ENCODE measurements at regions not wholly inside any gene's neighbourhood (a gene's known extent, or its start where the extent isn't known, plus 50 kb on each side); places are given as distances from the start of the nearest gene placed in this dataset.

DNA sequence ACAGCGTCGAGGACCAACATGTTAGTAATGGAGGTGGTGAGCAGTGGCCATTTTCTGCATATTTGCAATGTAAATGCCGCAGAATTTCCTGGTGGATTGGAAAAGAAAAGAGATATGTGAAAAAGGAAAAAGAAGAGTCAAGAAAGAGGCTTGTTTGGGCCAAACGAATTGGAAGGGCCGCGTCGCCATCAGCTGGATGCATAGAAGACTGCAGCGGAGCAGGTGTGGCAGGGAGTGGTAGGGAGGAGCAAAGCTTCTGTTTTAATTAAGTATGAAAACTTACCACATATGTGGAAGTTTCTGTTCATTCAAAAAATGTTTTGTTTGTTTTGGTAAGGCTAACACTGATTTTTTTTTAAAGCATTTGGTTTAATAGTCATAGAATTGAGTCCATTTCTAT, 690.7 kb downstream of the NCAM2 start:
- H3K4me1 Mint-ChIP-seq: no peaks in the 10 kb centered on the region

DNA sequence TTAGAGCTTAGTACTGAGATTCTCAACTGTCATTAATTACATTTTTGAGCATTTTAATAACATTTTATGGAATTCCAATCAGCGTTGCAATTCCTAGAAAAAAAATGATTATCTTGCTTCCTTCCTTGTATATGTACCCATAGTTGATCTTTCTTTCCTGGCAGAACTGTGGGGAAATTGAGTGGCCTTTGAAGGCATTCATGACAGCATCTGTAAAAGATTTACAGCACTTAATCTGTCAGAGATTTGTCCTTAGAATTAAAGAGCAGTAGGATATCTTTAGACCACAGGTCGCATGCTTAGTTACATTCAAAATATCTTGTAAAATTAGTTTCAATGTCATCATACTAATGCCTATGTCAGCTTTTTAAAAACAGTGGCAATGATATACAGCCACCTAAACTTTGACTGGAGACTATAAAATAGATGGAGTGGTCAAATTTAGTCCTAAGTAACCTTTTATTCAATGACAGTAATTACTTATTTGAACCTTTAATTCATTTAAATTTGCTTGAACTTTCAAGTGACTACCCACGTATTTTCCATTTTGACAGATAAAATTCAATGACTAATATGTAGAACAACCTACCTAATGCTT, 692.0 kb downstream of the NCAM2 start:
- Mint-ChIP-seq H3K4me1 (no peaks in the 10 kb centered on the region), H3K36me3 (no peaks in the 10 kb centered on the region), H3K4me3 (no peak overlapping the region), H3K27ac (no peak overlapping the region), H3K9me3 (peaks cover 9% of the 10 kb centered on the region)
- no peak for ATAC-seq
- DNase-seq (ENCODE audit: low spot score in 2 of 2): no peak

More for the DNA sequence above, 690.7 kb downstream of the NCAM2 start:
- Mint-ChIP-seq H3K36me3 (no peaks in the 10 kb centered on the region), H3K27ac (no peak overlapping the region), H3K4me3 (no peak overlapping the region), H3K9me3 (peaks cover 10% of the 10 kb centered on the region)
- ATAC-seq: no peak
- no peak for DNase-seq (ENCODE audit: low spot score in 2 of 2)

DNA sequence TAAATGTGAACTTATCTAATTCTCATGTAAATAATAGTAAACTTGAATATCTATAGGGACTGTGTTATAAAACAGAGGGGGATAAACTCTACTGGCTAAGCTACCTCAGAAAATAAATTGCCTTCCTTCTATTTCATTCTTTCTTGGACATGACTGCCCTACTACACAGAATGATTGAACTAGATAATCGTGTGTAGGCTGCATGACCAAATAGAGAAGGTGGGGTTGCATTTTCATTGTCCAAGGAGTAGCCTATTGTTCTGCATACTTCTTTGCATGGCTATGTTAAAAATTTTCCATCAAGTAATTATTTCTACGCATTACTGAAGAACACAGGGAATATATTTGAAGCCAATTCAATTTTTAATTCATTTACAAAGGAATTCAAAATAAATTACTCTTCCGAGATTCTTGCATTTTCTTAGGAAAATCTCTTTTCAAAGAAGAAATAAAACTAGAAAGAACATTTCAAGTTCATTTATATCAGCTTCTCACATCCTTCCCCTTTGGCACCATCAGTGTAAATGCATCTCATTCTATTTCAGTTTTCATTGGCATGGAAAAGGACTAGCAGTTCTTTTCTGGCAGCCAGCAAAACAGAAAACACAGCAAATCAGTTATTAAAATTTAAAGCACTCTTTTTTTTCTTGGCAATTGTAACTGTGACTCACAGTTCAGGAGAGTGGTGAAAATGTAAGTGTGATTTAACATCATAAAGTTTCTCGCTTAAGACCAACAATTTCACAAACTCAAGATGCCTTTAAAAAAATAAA, 714.7 kb downstream of the NCAM2 start:
- ATAC-seq (no peak), DNase-seq (ENCODE audit: low spot score in 2 of 2) (no peak)
- Mint-ChIP-seq H3K27ac (no peak overlapping the region), H3K4me3 (no peak overlapping the region), H3K36me3 (no peaks in the 10 kb centered on the region), H3K9me3 (peaks cover 16% of the 10 kb centered on the region), H3K4me1 (no peaks in the 10 kb centered on the region)

DNA sequence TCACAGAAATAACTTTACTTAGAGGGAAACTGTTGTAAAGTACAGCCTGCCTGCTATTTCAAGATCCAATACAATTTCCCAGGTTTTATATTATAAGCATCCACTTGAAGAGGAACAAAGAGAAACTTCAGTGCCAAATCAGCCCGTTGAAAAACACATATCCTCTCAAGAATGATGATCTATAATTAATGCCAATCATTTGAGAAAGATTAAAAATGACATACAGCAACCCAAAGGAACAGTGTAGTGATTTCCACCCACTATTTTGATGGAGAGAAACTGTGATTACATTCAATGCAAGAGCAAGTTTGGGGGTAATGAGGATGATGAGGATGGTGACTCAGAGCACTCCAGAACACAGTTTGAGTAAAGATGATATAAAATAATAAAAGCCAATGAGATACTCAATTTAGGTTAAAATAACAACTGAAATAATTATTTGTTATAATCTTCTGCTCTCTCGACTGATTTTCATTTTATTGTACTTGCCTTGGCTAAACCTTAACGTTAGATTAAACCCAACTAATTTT, 715.5 kb downstream of the NCAM2 start:
- DNase-seq (ENCODE audit: low spot score in 2 of 2): no peak
- Mint-ChIP-seq H3K9me3 (peaks cover 12% of the 10 kb centered on the region), H3K27ac (no peak overlapping the region), H3K36me3 (no peaks in the 10 kb centered on the region), H3K4me1 (no peaks in the 10 kb centered on the region), H3K4me3 (no peak overlapping the region)
- no peak for ATAC-seq

DNA sequence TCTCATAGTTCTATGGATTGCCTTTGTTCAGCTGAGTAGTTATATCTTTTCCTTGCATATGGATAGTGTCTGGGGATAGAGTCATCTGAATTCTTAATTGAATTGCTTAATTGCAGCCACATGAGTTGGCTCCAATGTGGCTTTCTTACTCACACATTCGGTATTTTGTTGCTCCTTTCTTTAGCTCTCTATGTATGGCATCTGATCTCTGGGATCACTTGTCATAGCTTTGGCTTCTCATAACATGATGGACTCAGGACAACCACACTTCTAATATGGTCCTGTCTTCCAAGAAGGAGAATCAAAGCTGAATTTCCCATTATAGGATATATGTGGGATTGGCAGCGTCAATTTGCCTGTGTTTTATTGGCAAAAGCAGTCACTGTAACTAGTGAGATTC, 716.2 kb downstream of the NCAM2 start:
- Mint-ChIP-seq H3K36me3 (no peaks in the 10 kb centered on the region), H3K4me3 (no peak overlapping the region), H3K4me1 (no peaks in the 10 kb centered on the region), H3K27ac (no peak overlapping the region), H3K9me3 (peaks cover 15% of the 10 kb centered on the region)
- ATAC-seq (no peak), DNase-seq (ENCODE audit: low spot score in 2 of 2) (no peak)

DNA sequence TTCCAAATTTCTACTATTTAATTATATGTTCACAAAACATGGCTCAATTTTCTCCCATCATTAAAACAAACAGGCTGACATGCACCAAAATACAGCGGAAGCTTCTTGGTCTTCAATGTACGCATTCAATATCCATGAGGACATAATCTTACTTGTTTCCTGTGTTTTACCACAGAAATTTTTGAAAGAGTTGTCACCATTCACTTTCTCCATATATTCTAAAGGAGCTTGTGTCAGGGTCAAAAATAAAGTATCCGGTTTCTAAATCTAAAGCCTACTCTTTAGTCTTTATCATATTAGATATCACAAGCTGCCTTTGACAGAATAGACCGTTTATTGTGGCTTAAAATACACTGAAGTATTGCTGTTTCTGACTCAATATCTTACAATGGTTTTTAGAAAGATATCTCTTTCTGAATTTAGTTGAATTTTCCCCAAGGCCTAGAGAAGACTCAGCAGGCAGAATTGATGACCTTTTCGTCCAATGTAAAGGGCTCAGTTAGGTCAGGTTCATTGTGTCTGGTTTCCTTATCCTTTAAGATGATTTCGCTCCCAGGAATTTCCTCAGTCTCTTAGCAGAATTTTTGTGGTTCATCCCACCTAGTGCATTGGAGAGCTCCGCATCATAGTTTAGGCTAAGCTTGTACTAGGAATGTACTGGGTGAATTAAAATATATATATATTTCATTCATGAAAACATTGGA, 717.2 kb downstream of the NCAM2 start:
- Mint-ChIP-seq H3K27ac (no peak overlapping the region), H3K9me3 (peaks cover 15% of the 10 kb centered on the region), H3K36me3 (no peaks in the 10 kb centered on the region), H3K4me1 (no peaks in the 10 kb centered on the region), H3K4me3 (no peak overlapping the region)
- ATAC-seq (no peak), DNase-seq (ENCODE audit: low spot score in 2 of 2) (no peak)

DNA sequence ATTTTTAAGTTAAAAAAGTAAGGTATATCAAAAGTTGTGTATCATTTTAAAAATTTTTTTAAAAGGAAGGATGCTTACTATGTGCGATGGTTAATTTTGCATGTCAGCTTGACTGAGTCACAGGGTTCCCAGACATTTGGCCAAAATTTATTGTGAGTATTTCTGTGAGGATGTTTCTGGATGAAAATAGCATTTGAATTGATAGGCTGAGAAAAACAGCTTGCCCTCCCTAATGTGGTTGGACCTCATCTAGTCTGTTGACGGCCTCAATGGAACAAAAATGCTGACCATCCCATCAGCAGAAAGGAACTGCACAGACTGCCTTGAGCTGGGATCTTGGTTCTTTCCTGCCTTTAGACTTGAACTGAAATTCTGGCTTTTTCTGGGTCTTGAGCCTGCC, 724.5 kb downstream of the NCAM2 start:
- Mint-ChIP-seq H3K4me1 (no peaks in the 10 kb centered on the region), H3K9me3 (peaks cover 21% of the 10 kb centered on the region), H3K36me3 (no peaks in the 10 kb centered on the region), H3K4me3 (no peak overlapping the region), H3K27ac (no peak overlapping the region)
- ATAC-seq (no peak), DNase-seq (ENCODE audit: low spot score in 2 of 2) (no peak)

DNA sequence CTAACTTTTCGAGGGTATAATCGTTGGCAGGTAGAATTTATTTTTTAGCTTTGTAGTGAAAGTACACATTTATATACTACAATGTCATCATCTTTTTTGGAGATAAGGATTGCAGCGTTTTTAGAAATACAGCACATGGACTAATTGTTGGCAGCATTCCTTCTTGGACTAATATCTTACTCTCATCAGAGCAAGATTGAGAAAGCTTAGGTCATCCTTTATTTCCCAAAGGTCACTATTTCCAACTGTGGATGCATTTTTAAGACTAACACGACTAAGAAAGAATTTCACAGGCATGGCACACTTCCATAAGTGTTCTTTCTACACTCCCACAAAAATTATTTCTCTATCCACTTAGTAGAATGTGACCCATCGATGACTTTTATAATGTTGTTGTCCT, 732.3 kb downstream of the NCAM2 start:
- H3K4me1 Mint-ChIP-seq: no peaks in the 10 kb centered on the region
- ATAC-seq (no peak), DNase-seq (ENCODE audit: low spot score in 2 of 2) (no peak)
- no peaks in the 10 kb centered on the region for H3K36me3 Mint-ChIP-seq
- H3K27ac Mint-ChIP-seq: no peak overlapping the region
- no peak overlapping the region for H3K4me3 Mint-ChIP-seq
- H3K9me3 Mint-ChIP-seq: peaks cover 19% of the 10 kb centered on the region

DNA sequence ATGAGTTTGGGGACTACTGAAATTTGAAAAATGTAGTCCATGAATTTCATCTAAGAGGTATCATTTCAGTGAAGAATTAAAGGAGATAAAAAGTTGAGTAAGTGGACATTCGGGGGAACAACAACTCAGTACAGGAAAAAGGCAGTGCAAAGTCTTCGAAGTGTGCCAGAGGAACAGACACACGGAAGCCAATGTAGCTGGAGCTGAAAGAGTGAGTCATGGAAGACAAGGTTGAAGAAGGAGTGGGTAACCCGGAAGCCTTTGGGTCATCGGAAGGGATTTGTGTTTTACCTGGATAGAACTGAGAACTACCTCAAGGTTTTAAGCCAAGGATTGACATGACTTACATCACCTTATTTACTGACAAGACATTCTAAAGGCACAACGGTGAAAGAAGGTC, 733.4 kb downstream of the NCAM2 start:
- DNase-seq (ENCODE audit: low spot score in 2 of 2): no peak
- Mint-ChIP-seq H3K4me3 (no peak overlapping the region), H3K4me1 (no peaks in the 10 kb centered on the region), H3K27ac (no peak overlapping the region), H3K9me3 (peaks cover 17% of the 10 kb centered on the region), H3K36me3 (no peaks in the 10 kb centered on the region)
- ATAC-seq: no peak

DNA sequence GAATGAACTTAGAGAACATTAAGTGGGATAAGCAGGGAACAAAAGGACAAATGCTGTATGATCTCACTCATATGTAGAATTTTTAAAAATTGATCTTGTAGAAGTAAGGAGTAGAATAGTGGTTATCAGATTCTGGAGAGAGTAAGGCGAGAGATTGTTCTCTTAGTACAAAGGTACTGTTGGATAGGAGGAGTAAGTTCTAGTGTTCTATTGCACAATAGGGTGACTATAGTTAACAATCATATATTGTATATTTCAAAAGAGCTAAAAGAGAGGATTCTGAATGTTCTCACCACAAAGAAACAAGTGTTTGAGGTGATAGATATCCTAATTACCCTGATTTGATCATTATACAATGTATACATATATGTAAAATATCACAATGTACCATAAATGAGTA, 735.9 kb downstream of the NCAM2 start:
- H3K36me3 Mint-ChIP-seq: no peaks in the 10 kb centered on the region
- no peak overlapping the region for H3K27ac Mint-ChIP-seq
- DNase-seq (ENCODE audit: low spot score in 2 of 2) (no peak), ATAC-seq (no peak)
- no peak overlapping the region for H3K4me3 Mint-ChIP-seq
- peaks cover 22% of the 10 kb centered on the region for H3K9me3 Mint-ChIP-seq
- H3K4me1 Mint-ChIP-seq: no peaks in the 10 kb centered on the region

DNA sequence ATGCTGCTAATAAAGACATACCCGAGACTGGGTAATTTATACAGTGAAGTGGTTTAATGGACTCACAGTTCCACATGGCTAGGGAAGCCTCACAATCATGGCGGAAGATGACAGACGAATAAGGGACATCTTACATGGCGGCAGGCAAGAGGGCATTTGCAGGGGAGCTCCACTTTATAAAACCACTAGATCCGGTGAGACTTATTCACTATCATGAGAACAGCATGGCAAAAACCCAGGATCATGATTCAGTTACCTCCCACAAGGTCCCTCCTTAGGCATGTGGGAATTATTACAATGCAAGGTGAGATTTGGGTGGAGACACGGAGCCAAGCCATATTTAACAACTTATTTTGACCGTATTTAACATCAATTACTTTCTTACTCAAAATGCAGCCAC, 739.0 kb downstream of the NCAM2 start:
- H3K27ac Mint-ChIP-seq: no peak overlapping the region
- no peak overlapping the region for H3K4me3 Mint-ChIP-seq
- no peaks in the 10 kb centered on the region for H3K4me1 Mint-ChIP-seq
- peaks cover 25% of the 10 kb centered on the region for H3K9me3 Mint-ChIP-seq
- DNase-seq (ENCODE audit: low spot score in 2 of 2) (no peak), ATAC-seq (no peak)
- H3K36me3 Mint-ChIP-seq: no peaks in the 10 kb centered on the region

DNA sequence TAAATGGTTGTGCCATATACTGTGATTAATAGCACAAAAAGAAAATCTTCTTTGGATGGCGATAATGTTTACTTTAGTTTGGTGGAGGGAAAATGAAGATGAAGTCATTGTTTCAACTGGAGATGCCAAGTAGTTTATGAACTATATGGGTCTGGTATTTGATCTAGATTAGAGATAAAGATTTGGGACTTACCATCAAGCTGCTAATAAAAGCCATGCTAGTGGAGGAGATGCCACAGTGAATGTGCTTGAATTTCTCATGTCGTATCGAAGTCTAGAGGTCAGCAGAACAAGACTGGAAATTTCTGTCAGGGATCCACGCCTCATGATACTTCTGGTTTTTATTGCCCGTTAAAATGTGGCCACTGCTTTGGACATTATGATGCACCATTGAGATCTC, 742.0 kb downstream of the NCAM2 start:
- ATAC-seq: no peak
- H3K27ac Mint-ChIP-seq: no peak overlapping the region
- no peak for DNase-seq (ENCODE audit: low spot score in 2 of 2)
- H3K36me3 Mint-ChIP-seq: no peaks in the 10 kb centered on the region
- peaks cover 27% of the 10 kb centered on the region for H3K9me3 Mint-ChIP-seq
- H3K4me1 Mint-ChIP-seq: no peaks in the 10 kb centered on the region
- H3K4me3 Mint-ChIP-seq: no peak overlapping the region

DNA sequence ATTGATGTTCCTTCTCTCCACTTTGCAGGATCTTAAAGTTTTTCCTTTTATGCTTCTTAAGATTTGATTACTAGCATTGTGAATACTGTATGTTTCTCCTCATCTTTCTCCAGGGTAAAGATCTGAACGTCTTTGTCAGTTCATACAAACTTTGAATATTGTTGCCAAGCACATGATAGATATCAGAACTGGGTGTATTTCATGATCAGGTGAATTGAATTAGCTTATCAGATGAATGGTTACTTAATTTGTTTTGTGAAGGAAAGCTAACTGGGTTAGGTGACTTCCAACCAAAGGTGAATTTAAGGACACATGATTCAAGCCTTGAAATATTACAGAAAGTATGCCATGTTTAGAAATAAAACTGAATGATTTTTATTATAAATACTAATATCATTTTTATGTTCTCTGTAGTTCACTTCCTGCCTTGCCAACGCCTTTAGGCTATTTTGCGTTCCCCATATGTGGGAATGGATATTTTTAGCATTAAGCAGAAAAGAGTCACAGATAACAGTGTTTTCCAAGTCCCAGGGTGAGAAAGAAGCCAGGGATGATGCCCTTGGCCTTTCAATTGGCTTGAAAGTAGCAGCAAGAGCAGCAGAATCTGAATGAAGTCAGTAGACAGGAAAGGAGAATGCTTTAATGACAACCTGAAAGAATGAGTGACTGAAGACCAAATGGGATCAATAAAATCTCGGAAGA, 752.1 kb downstream of the NCAM2 start:
- Mint-ChIP-seq H3K27ac (no peak overlapping the region), H3K4me1 (no peaks in the 10 kb centered on the region), H3K9me3 (peaks cover 9% of the 10 kb centered on the region), H3K36me3 (no peaks in the 10 kb centered on the region), H3K4me3 (no peak overlapping the region)
- ATAC-seq (no peak), DNase-seq (ENCODE audit: low spot score in 2 of 2) (no peak)

DNA sequence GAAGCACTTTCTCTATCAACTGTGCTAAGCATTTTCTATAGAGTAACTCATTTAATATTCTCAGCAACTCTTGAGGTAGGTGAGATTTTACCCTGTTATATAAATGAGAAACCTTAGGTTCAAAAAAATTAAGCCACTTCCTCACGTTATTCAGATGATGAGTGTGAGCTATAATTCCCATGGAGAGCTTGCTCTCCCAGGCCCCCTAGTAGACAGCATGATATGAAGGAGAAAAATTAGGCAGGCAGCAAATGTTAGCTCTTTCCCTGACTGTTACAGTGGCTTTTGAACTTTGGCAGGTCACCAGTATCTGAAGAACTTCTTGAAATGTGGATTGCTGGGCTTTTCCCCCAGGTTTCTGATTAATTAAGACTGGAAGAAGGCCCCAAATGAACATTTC, 753.1 kb downstream of the NCAM2 start:
- no peak overlapping the region for H3K4me3 Mint-ChIP-seq
- ATAC-seq (no peak), DNase-seq (ENCODE audit: low spot score in 2 of 2) (no peak)
- H3K4me1 Mint-ChIP-seq: no peaks in the 10 kb centered on the region
- H3K9me3 Mint-ChIP-seq: peaks cover 9% of the 10 kb centered on the region
- H3K27ac Mint-ChIP-seq: no peak overlapping the region
- no peaks in the 10 kb centered on the region for H3K36me3 Mint-ChIP-seq

DNA sequence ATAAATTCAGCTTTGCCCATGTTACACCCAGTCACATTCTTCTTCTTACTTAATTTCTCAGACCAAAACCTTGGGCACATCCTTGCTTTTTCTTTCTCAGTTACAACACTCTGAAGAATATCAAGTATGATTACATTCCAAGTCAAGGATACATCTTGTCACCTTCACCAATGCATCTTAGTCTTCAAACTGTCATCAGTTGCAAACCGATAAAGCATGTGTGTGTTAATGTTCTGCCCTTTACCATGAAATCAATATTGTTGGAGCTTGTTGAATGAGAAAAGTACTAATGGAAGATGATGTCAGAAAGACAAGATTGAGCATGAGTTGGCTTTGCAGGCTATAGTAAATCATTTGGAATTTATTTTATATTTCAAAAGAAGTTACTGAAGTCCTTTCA, 764.6 kb downstream of the NCAM2 start:
- ATAC-seq (no peak), DNase-seq (ENCODE audit: low spot score in 2 of 2) (no peak)
- no peak overlapping the region for H3K27ac Mint-ChIP-seq
- no peaks in the 10 kb centered on the region for H3K36me3 Mint-ChIP-seq
- H3K9me3 Mint-ChIP-seq: peaks cover 11% of the 10 kb centered on the region
- no peak overlapping the region for H3K4me3 Mint-ChIP-seq
- H3K4me1 Mint-ChIP-seq: no peaks in the 10 kb centered on the region

Data from stimulated activated effector memory CD8-positive, alpha-beta T cell treated with anti-CD3 and anti-CD28 coated beads, Interleukin-12 subunit alpha, Interleukin-12 subunit beta, amount 100 ng/mL, for 72 hours (primary cell).